ENCODE measurements at regions not wholly inside any gene's neighbourhood (a gene's known extent, or its start where the extent isn't known, plus 50 kb on each side); places are given as distances from the start of the nearest gene placed in this dataset.

GRCh38 chr7:148521271-148521670 is 69.3 kb upstream of the C7orf33 start:
- no peak for TF ChIP-seq CTCF (conservative IDR thresholded peaks at IDR 0.05)
- no peak for TF ChIP-seq EZH2 (IDR thresholded peaks at IDR 0.05; ENCODE audit: low read depth)

All from PC-9 (cell line).